GM19468 (cell line): ENCODE measurements at regions not wholly inside any gene's neighbourhood (a gene's known extent, or its start where the extent isn't known, plus 50 kb on each side); places are given as distances from the start of the nearest gene placed in this dataset.

Experiments
- ATAC-seq: cut with Tn5 transposase; IDR thresholded peaks from one replicate; pipeline ENCODE4 v1.9.1; 2021; ENCODE audit warnings: mild to moderate bottlenecking, moderate library complexity, moderate number of reproducible peaks; ENCODE audit not compliant: unreplicated experiment; ENCODE audit errors: extremely low read depth

DNA sequence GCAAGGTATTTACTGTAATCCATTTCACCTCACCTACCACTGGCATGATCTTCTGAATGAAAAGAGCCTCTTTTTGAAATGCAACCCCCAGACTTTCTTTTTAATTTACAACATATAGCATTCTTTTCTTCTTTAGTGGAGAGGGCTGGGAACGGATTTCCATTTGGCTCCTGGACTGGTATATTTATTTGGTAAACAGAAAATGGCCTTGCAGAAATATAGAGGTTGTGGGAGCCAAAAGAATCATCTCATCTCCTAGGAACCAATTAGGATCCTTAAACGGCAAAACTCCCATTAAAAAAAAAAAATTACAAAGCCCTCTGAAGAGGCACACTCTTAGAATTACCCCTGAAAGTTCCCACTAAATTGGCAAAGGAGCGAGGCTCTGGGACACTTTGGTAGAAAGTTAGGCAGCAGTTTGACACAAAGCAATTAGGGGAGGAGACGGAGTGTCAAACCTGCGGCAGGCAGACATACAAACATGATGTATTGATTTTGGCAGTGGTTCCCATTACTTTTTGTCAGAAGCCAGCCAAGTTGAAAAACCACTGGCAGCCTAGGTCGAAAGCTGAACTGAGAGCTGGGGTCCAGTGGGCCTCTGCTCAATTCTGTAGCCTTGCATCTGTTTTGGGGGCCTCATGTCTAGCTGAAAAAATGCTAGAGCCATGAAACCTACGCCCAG, 135.1 kb upstream of the MAGI3 start:
- no peak for ATAC-seq

GRCh38 chr1:113255720-113256347, 134.5 kb upstream of the MAGI3 start:
- ATAC-seq, result no peak

DNA sequence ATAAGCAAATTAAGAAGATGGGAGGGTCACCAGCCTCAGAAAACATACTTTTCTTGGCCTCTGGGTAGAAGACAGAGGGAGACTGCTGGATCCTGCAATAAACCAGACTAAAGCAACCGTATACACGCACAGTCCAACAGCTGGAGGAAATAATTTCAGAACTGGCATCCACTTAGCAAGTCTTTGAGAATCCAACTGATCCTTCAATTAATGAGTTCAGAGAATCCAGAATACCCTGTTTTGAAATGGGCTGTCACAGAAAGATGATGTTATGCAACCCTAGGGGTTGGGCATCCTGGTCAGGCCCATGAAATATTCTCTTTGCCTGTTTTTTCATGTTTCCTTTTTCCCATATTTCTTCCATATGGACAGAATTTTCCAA, 134.0 kb upstream of the MAGI3 start:
- ATAC-seq, result no peak

GRCh38 chr1:113259988-113260387, 130.3 kb upstream of the MAGI3 start:
- ATAC-seq, result no peak

DNA sequence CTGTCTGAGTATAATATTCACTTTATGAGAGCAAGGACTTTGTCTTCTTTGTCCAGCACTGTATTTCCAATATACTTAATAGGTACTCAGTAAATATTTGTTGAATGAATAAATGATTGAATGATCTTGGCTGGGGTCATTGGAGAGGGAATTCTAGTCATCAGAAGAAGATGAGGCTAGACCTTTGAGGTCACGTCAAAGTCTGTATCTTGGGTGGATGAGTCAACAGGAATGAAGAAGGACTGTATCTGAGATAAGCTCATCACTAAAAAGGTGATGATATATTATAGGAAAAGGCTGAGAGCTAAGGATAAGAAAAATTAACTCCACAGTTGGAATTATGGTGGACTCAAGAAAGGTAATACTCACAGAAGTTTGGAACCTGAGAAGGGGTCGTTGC, 125.1 kb upstream of the MAGI3 start:
- ATAC-seq, result no peak

- no peak for ATAC-seq
Observed at GRCh38 chr1:113266788-113267187, 123.5 kb upstream of the MAGI3 start.

- ATAC-seq, result no peak
Observed at GRCh38 chr1:113269168-113269963, 120.9 kb upstream of the MAGI3 start.

DNA sequence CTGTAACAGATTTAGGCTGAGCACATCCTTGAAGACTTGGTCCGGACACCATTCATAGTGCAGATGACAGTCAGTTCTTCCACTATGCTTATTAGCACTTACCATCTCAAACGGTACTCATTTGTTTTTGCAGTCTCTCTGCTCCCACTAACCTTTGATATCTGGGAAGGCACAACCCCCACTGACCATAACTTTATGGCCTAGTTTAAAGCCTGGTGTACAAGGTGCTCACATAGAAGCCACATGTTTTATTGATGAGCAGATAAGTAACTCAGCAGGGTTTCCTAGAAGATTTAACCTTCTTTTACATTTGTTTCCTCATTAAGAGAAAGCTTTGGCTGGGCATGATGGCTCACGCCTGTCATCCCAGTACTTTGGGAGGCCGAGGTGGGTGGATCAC, 119.3 kb upstream of the MAGI3 start:
- ATAC-seq, result no peak

- ATAC-seq, result no peak
Observed at GRCh38 chr1:113275083-113275482, 115.2 kb upstream of the MAGI3 start.

DNA sequence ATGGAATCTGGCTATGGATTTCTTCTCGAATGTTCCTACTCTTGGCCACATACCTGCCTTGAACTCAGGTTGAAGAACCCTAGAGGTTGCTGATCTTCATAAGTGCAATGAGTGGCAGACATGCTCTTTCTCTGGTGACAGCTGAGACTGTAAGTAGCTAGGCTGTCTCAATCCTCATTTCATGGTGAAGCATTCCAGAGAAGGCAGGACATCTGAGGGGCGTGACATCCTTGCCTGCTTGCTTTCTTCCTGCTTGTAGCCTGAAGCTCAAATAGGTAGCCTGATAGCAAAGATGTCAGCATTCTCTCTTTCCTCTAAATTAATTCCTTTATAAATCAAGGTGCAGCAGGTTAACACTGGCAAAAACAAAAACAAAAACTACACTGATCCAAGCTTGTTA, 114.6 kb upstream of the MAGI3 start:
- ATAC-seq, result no peak

DNA sequence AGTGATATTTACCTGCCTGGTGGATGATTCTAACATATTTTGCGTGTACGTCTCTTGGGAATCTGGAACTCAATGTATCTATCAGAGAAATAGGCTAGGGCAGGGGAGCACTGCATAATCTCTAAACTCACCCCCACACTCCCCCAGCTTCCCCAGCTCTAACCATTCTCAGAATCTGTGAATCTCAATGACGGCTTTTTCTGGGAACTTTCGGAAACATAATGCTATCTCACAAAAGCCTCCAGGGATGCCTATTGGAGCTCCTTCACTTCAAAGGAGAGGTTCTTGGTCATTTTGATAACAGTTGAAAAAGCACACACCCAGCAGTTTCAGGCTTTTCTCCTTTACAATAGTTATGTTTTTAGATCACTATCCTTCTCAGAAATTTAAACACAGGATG, 113.8 kb upstream of the MAGI3 start:
- no peak for ATAC-seq

- ATAC-seq, result no peak
Observed at GRCh38 chr1:113278371-113278770, 111.9 kb upstream of the MAGI3 start.

- ATAC-seq, result no peak
Observed at GRCh38 chr1:113278777-113279176, 111.5 kb upstream of the MAGI3 start.

GRCh38 chr1:113279776-113280391, 110.4 kb upstream of the MAGI3 start:
- ATAC-seq, result no peak

- no peak for ATAC-seq
Observed at GRCh38 chr1:113280581-113280980, 109.7 kb upstream of the MAGI3 start.

DNA sequence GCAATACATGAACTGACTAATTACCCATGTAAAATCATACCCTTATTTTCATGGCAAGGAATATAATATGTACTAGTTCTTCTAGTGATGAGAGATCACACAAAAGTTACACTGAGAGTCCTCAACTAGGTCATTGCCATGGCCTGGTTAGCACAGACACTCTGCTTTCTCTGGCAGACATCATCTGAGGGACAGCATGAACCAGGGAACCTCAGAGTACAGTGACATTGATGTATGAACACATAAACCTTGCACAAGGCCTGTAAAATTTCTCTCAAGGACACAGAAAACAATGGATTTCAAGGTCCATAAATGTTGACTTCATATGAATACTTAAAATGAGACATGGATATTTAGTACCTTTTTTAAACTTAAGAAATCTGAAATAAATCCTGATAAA, 108.8 kb upstream of the MAGI3 start:
- no peak for ATAC-seq

GRCh38 chr1:113282008-113282892, 108.1 kb upstream of the MAGI3 start:
- ATAC-seq, result no peak

DNA sequence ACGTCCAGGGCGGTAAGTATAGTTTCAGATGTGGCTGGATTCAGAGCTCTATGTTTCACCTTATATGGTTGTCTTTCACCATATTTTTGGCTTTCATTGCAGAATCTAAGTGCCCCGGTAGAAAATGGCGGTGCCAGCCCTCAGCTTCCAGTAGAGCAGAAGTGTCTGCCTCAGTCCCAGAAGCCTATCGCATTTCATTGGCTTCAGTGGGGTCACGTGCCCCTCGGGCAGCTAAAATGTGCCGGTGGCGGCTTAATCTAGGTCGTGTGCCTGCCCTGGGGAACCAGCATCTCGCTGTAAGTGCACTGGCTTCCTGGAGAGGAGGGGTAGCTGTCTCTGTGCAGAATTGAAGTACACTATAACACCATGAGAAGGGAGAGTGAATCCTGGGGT, 107.4 kb upstream of the MAGI3 start:
- no peak for ATAC-seq

- no peak for ATAC-seq
Observed at GRCh38 chr1:113283914-113284313, 106.4 kb upstream of the MAGI3 start.

DNA sequence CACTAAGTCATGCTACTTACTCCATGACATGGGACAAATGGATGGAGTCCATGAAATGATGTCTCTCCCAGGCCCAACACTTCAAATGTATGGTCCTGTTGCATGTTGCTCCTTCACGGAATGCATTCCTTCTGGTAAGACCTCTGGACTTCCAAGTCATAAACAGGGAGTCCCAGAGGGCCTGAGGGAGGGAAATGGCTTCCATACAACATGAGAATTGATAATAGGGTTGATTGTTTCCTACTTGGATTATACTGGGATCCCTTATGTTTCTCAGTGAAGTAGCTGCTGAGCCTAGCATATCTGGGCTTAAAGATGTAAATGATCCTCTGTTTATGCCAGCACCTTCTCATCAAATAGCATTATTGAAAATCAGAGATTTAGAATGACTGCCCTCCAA, 104.2 kb upstream of the MAGI3 start:
- ATAC-seq, result no peak
